ENCODE measurements at regions not wholly inside any gene's neighbourhood (a gene's known extent, or its start where the extent isn't known, plus 50 kb on each side); places are given as distances from the start of the nearest gene placed in this dataset.
"Not testable (repeated sequence)": the region's sequence is repeated elsewhere in the genome, so short reads cannot be mapped to it uniquely, and the experiment has no call there.

- not testable (repeated sequence) for DNase-seq (ENCODE audit: low read depth in 2 of 2, low spot score in 1 of 2)
These were observed 268.2 kb downstream of the RNF152 start for GRCh38 chr18:61624631-61625030.

- no peak for DNase-seq (ENCODE audit: low read depth in 2 of 2, low spot score in 1 of 2)
These were observed 273.0 kb downstream of the RNF152 start for GRCh38 chr18:61619783-61620182.

DNA sequence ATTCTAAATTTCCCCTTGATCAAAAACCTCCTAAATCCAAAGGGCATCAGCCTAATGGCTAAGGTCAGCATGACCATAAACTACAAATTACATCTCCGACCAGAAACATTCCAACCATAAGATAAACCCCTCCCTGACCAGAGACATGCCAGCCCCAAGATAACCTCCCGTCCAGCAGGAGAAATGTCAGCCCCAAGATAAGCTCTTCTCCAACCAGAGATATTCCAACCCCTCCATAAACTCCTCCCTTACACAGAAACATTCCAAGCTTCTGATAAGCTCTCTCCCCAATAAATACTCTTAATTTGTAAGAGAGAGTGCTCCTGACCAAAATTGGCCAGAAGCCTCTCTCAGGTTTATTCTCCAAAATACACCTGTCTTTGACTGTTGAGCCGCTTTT, 274.0 kb downstream of the RNF152 start:
- DNase-seq (ENCODE audit: low read depth in 2 of 2, low spot score in 1 of 2): no peak

DNA sequence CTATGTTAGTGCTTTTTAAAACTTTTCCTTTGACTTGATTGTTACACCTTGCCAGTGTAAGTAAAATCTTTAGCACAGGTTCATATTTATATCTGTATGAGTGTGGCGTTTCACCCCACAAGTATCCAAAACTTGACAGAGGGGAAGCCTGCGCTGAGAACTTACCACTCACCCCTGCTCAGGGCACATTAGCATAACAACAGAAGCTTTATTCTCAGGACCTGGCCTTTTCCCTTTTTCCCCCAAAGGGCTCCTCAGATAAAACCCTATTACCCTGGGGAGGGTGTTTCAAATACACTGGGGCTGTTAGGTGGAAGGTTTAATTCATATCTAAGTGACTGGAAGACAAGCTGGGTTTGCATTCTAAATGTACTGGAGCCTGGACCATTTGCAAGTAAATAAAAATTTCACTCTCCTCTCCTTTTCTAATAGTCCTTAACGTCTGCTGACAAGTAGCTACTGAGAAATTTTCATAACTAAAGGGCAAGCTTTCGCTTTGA, 276.6 kb downstream of the RNF152 start:
- no peak for DNase-seq (ENCODE audit: low read depth in 2 of 2, low spot score in 1 of 2)

- DNase-seq (ENCODE audit: low read depth in 2 of 2, low spot score in 1 of 2): no peak
These were observed 279.3 kb downstream of the CDH20 start for GRCh38 chr18:61612517-61612916.

DNA sequence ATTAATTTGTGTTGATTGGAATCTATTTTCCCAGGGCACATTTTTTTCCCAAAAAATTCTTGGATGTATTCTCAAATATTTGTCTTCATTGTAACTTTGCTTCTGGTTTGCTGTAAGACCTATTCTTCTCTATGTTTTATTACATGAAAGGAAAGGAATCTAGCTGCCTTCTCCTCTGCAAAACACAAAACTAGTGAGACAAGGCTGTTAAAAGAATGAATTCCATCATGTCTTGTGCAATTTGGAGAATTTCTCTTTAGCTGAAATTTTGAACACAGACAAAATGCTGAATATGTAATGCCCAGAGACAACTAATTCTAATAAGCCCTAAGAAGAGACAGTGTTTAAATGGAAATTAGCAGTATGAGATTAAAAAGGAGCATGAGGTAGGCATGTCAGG, 275.9 kb downstream of the CDH20 start:
- DNase-seq (ENCODE audit: low read depth in 2 of 2, low spot score in 1 of 2): no peak

GRCh38 chr18:61608316-61608715, 275.1 kb downstream of the CDH20 start:
- DNase-seq (ENCODE audit: low read depth in 2 of 2, low spot score in 1 of 2): no peak

GRCh38 chr18:61607867-61608266, 274.6 kb downstream of the CDH20 start:
- no peak for DNase-seq (ENCODE audit: low read depth in 2 of 2, low spot score in 1 of 2)

DNA sequence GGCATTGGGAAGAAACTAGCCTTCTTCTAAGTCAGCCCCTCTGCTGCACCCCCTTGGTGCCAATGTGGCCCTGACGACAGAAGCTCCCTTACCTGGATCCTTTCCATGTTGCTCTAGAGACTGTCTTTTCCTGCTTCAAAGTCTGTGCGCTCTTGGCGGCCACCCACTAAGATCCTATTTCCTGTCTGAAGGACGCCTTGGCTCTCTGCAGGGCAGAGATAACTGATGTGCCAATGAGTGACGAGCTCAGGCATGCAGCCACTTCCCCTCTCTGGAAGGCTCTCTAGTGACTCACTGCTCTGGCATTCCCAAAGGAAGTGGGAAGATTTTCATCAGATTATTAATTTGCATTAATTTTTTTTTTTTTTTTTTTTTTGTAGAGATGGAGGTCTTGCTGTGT, 273.5 kb downstream of the CDH20 start:
- no peak for DNase-seq (ENCODE audit: low read depth in 2 of 2, low spot score in 1 of 2)

GRCh38 chr18:61606068-61606660, 272.9 kb downstream of the CDH20 start:
- DNase-seq (ENCODE audit: low read depth in 2 of 2, low spot score in 1 of 2): no peak

DNA sequence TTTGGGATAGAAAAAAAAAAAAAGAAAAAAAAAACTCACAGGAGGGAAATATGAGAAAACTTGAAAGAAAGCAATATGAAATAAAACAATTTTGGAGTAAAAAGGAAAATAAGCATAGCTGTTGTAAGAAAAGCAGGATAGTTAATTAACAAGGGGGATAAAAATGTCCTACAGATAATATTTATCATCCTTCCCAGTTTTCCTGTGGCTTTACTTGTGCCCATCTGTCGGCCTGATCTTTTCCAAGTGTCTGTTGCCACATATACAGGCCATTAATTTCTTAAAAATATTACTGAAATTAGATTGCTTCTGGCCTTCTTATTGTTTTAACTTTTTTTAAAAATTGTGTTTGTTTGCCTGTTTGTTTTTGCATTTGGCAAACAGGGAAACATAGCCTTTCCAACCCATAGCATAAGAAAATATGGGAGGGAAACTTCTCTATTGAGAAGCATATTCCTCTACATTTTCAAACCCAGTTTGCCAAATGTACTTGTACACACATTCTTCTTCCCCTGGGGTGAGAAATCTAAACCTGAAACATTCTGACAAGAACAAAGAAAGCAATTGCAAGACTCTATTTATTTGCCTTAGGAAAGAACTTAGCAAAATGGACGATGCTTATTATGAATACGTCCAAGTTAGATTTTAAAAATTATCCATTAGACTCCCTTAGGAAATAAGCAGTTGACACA, 272.3 kb downstream of the CDH20 start:
- no peak for DNase-seq (ENCODE audit: low read depth in 2 of 2, low spot score in 1 of 2)
